Thoracic aorta (tissue), 2 donors: ENCODE measurements at regions not wholly inside any gene's neighbourhood (a gene's known extent, or its start where the extent isn't known, plus 50 kb on each side); places are given as distances from the start of the nearest gene placed in this dataset.

ENCODE experiments used
- ATAC-seq: fragments of 150-250 bp; one replicate; pipeline ENCODE4 v1.8.0; 2017; ENCODE audit warnings: low read depth; ENCODE audit not compliant: insufficient number of reproducible peaks, low FRiP score
- DNase-seq: peaks from one replicate; pipeline ENCODE4 v3.0.0-alpha.2; 2020; ENCODE audit warnings: low spot score
- H3K27ac ChIP-seq, 2 donors: fragments of 200-600 bp; sonication (generic); 1 replicate in 1 of 2; 2 replicates in 1 of 2; pipeline ENCODE4 v1.5.1; 2016; ENCODE audit warnings: mild to moderate bottlenecking in 2 of 2, moderate library complexity in 2 of 2
- H3K27me3 ChIP-seq: fragments of 200-600 bp; sonication (generic); replicated peaks from 2 replicates; pipeline ENCODE4 v1.6.0; 2016; ENCODE audit warnings: mild to moderate bottlenecking; ENCODE audit not compliant: insufficient read depth
- H3K36me3 ChIP-seq: fragments of 200-600 bp; sonication (generic); one replicate; pipeline ENCODE4 v1.5.1; 2016
- H3K4me1 ChIP-seq, 2 donors: fragments of 200-600 bp; sonication (generic); 1 replicate in 1 of 2; 2 replicates in 1 of 2; pipeline versions ENCODE4 v1.5.1 to v1.6.0; 2016; ENCODE audit warnings: low read depth in 2 of 2, mild to moderate bottlenecking in 1 of 2; ENCODE audit not compliant: control insufficient read depth in 1 of 2
- H3K4me3 ChIP-seq: fragments of 200-600 bp; sonication (generic); 2 replicates; pipeline ENCODE4 v1.5.1; 2016; ENCODE audit warnings: mild to moderate bottlenecking
- H3K9me3 ChIP-seq: fragments of 200-600 bp; sonication (generic); 2 replicates; pipeline ENCODE4 v1.5.1; 2016
- TF ChIP-seq, protein P1 (sequence below): fragments of 200-600 bp; sonication (generic); IDR thresholded peaks from one replicate; pipeline ENCODE4 v1.5.1; 2019; ENCODE audit warnings: antibody characterized with exemption

- ATAC-seq = no peak
- Histone ChIP-seq H3K4me1 (no peaks in the 10 kb centered on the region), H3K4me3 (no peak overlapping the region), H3K36me3 (no peaks in the 10 kb centered on the region), H3K9me3 (peaks cover 6% of the 10 kb centered on the region), H3K27ac (no peak overlapping the region), H3K27me3 (no peaks in the 10 kb centered on the region)
- TF ChIP-seq, protein P1, sequence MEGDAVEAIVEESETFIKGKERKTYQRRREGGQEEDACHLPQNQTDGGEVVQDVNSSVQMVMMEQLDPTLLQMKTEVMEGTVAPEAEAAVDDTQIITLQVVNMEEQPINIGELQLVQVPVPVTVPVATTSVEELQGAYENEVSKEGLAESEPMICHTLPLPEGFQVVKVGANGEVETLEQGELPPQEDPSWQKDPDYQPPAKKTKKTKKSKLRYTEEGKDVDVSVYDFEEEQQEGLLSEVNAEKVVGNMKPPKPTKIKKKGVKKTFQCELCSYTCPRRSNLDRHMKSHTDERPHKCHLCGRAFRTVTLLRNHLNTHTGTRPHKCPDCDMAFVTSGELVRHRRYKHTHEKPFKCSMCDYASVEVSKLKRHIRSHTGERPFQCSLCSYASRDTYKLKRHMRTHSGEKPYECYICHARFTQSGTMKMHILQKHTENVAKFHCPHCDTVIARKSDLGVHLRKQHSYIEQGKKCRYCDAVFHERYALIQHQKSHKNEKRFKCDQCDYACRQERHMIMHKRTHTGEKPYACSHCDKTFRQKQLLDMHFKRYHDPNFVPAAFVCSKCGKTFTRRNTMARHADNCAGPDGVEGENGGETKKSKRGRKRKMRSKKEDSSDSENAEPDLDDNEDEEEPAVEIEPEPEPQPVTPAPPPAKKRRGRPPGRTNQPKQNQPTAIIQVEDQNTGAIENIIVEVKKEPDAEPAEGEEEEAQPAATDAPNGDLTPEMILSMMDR = no peak
- no peak for DNase-seq
These were observed 161.0 kb downstream of the SEC14L1 start for GRCh38 chr17:77301694-77302266.

DNA sequence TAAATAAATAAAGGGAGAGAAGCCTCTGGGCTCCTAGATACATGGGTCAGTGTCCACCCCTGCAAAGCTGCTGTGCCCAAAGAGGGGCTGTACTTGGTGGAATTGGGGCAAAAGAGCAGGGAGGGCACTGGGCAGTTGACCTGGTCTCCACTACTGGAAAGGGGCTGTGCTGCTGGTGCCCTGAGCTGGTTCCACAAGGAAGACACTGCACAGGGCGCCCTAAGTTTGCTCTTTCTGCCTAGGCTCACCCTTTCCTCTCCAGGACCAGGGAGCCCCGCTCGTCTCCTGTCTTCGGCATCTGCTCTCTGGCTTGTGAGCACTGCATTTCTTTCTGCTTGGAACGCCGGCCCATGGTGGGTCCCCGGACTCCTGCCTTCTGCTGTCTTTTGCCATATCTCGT is 161.9 kb downstream of the SEC14L1 start:
- no peak overlapping the region for H3K27ac ChIP-seq
- no peak for DNase-seq
- TF ChIP-seq, protein P1 = no peak

DNA sequence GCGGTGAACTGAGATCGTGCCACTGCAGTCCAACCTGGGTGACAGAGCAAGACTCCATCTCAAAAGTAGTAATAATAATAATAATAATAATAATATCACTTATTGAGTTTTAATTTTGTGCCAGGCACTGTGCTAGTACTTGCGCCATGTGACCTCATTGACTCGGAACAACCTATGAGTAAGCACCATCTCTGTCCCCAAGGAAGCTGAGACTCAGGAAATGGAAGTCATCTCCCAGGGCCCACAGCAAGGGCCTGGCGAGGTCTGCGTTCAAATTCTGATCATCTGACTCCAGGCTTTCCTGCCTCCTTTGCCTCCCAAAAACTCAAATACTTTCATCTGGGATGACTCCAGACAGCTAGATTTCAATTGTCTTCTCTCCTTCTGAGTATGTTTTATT is 162.9 kb downstream of the SEC14L1 start:
- peaks cover 6% of the 10 kb centered on the region for H3K9me3 ChIP-seq
- no peak overlapping the region for H3K27ac ChIP-seq
- no peak for ATAC-seq
- DNase-seq = no peak
- no peaks in the 10 kb centered on the region for H3K27me3 ChIP-seq
- H3K36me3 ChIP-seq = no peaks in the 10 kb centered on the region
- peaks cover 2 to 5% of the 10 kb centered on the region in 2 donors for H3K4me1 ChIP-seq
- no peak overlapping the region for H3K4me3 ChIP-seq
- TF ChIP-seq, protein P1 = no peak

More for the DNA sequence above, 161.9 kb downstream of the SEC14L1 start:
- no peaks in the 10 kb centered on the region for H3K27me3 ChIP-seq
- H3K9me3 ChIP-seq = peaks cover 6% of the 10 kb centered on the region
- no peaks in the 10 kb centered on the region for H3K36me3 ChIP-seq
- no peak for ATAC-seq
- no peak overlapping the region for H3K4me3 ChIP-seq
- H3K4me1 ChIP-seq = no peaks in the 10 kb centered on the region

DNA sequence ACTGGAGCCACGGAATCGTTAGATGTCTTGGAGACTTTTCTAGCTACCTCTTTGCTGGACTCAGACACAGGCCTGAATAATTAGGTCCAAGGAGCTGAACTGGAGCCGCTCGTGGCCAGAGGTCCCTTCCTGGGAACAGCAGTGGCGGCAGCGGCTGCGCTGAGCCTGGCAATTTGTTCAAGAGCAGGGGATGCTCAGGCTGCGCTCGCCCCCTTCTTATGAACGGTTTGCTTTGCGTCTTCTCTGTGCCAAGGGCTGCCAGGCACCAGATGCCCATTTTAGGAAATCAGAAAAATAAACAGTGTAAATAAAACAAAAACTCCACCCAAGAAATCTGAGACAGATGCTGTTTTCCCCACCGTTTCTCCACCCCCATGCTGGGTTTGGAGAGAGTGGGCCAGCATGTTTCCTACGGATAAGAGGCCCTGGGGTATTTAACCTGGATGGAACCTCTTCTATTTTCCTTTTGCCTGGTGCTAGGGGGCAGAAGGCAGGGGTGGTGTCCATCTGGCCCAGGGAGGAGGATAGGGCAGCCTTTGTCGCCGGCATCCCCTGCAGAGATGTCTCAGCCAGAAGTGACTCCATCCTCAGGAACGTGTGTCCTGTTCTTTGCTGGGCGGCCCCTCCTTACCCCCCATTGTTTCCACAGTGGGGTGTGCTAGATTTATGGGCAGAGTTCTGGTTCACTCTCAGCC is 163.4 kb downstream of the SEC14L1 start:
- Histone ChIP-seq H3K36me3 (no peaks in the 10 kb centered on the region), H3K27ac (no peak overlapping the region), H3K27me3 (no peaks in the 10 kb centered on the region), H3K4me3 (no peak overlapping the region), H3K9me3 (peaks cover under 1% of the 10 kb centered on the region), H3K4me1 (peaks cover 3 to 5% of the 10 kb centered on the region in 2 donors)
- DNase-seq (no peak), ATAC-seq (no peak)
- TF ChIP-seq, protein P1 = no peak

- H3K9me3 ChIP-seq = no peaks in the 10 kb centered on the region
- DNase-seq = no peak
- H3K27ac ChIP-seq = no peak overlapping the region
These were observed 164.1 kb downstream of the SEC14L1 start for GRCh38 chr17:77304746-77305473.

More at GRCh38 chr17:77304746-77305473, 164.1 kb downstream of the SEC14L1 start:
- TF ChIP-seq, protein P1 = no peak
- Histone ChIP-seq H3K4me1 (peaks cover 3 to 5% of the 10 kb centered on the region in 2 donors), H3K27me3 (no peaks in the 10 kb centered on the region), H3K4me3 (no peak overlapping the region), H3K36me3 (no peaks in the 10 kb centered on the region)
- no peak for ATAC-seq
